Adrenal gland (tissue), 9 donors: ENCODE measurements at regions not wholly inside any gene's neighbourhood (a gene's known extent, or its start where the extent isn't known, plus 50 kb on each side); places are given as distances from the start of the nearest gene placed in this dataset.

ENCODE experiments used
- DNase-seq, 7 donors: peaks; one replicate each; pipeline ENCODE4 v3.0.0-alpha.2; 2019 to 2020
- H3K27ac ChIP-seq, 5 donors: fragments of 200-600 bp; sonication (generic) in 4 of 5; 1 replicate in 3 of 5; 2 replicates in 2 of 5; pipeline versions ENCODE4 v1.5.1 to v1.8.0; 2016 to 2020; ENCODE audit warnings: mild to moderate bottlenecking in 1 of 5
- H3K27me3 ChIP-seq: fragments of 200-600 bp; 2 replicates; pipeline ENCODE4 v1.8.0; 2021
- H3K36me3 ChIP-seq, 2 donors: fragments of 200-600 bp; replicated peaks in 1 of 2; 1 replicate in 1 of 2; 2 replicates in 1 of 2; pipeline versions ENCODE4 v1.5.1 to v1.8.0; 2018 to 2022
- H3K4me1 ChIP-seq, 2 donors: fragments of 200-600 bp; replicated peaks in 1 of 2; 1 replicate in 1 of 2; 2 replicates in 1 of 2; pipeline versions ENCODE4 v1.5.1 to v1.8.0; 2018 to 2021
- H3K4me3 ChIP-seq, 4 donors: fragments of 200-600 bp; sonication (generic) in 3 of 4; one replicate each; pipeline ENCODE4 v1.5.1; 2016 to 2018
- H3K9me3 ChIP-seq, 3 donors: fragments of 200-600 bp; sonication (generic) in 1 of 3; replicated peaks in 1 of 3; 1 replicate in 2 of 3; 2 replicates in 1 of 3; pipeline versions ENCODE4 v1.5.1 to v1.8.0; 2016 to 2021
- POLR2A ChIP-seq, 2 donors: fragments of 450-650 bp; IDR thresholded peaks; one replicate each; pipeline ENCODE4 v1.6.1; 2017; ENCODE audit warnings: antibody characterized with exemption in 2 of 2, mild to moderate bottlenecking in 2 of 2, moderate library complexity in 1 of 2
- WGBS, 4 donors: extraction: QIAGEN DNeasy Blood & Tissue Kit in 2 of 4; methylation state at CpG; one replicate each; pipeline versions ENCODE4 v1.1.5 to v1.1.7; 2013 to 2017; 5-methylcytosine and 5-hydroxymethylcytosine counted together
- intact Hi-C, 2 donors: fragments of 100-400 bp; cut with DNase I; formaldehyde crosslinking; loops; one replicate each; pipeline versions ENCODE4 v1.14.1 to v1.15.0; 2022 to 2023
- TF ChIP-seq, protein P1 (sequence below), 6 experiments: fragments of 450-650 bp in 4 of 6; fragments of 200-600 bp in 2 of 6; sonication (generic) in 1 of 6; IDR thresholded peaks; 1 replicate in 5 of 6; 2 replicates in 1 of 6; pipeline versions ENCODE4 v1.5.1 to v1.8.0; 2016 to 2021; ENCODE audit warnings: antibody characterized with exemption in 6 of 6, mild to moderate bottlenecking in 2 of 6, moderate library complexity in 1 of 6
- donor health status: healthy with polysubstance abuse.
- donor health status: Bipolar disorder and iron deficiency.
- donor health status: DM: yes; HTN: yes; CAD: no.
- donor health status: DM: no; HTN: no; CAD: no.
- donor health status: DM: no; HTN: no; CAD: no.

DNA sequence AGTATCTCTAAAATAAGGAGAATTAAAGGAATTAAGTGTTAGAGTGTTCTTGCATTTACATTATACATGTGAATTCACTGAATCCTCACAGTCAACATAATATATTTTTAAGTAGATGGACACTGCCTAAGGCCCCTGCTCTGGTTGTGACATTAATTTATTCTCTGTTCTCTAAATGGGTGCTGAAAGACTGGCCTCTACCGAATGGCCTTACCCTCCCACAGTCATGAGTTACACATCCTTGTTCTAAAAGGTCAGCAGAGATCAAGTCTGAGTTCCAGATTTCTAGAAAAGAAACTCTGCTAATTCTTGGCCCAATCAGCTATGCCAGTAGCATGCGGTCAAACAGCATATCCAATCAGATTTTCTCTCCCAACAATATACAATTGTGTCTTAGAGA lies 193.2 kb downstream of the TM2D1 start:
- H3K27me3 ChIP-seq = no peaks in the 10 kb centered on the region
- H3K9me3 ChIP-seq = no peaks in the 10 kb centered on the region
- no peak for DNase-seq
- H3K4me1 ChIP-seq = no peaks in the 10 kb centered on the region
- 58 to 69% (median 66%) methylated on average over 2 of the region's 2 CpGs for WGBS, 4 donors
- no peaks in the 10 kb centered on the region for H3K36me3 ChIP-seq
- intact Hi-C loops = no loop called here
- no peak overlapping the region for H3K27ac ChIP-seq
- H3K4me3 ChIP-seq = no peak overlapping the region
- TF ChIP-seq POLR2A (IDR thresholded peaks at IDR 0.05) = no peak
- TF ChIP-seq, protein P1, sequence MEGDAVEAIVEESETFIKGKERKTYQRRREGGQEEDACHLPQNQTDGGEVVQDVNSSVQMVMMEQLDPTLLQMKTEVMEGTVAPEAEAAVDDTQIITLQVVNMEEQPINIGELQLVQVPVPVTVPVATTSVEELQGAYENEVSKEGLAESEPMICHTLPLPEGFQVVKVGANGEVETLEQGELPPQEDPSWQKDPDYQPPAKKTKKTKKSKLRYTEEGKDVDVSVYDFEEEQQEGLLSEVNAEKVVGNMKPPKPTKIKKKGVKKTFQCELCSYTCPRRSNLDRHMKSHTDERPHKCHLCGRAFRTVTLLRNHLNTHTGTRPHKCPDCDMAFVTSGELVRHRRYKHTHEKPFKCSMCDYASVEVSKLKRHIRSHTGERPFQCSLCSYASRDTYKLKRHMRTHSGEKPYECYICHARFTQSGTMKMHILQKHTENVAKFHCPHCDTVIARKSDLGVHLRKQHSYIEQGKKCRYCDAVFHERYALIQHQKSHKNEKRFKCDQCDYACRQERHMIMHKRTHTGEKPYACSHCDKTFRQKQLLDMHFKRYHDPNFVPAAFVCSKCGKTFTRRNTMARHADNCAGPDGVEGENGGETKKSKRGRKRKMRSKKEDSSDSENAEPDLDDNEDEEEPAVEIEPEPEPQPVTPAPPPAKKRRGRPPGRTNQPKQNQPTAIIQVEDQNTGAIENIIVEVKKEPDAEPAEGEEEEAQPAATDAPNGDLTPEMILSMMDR (IDR thresholded peaks at IDR 0.05) = no peak

DNA sequence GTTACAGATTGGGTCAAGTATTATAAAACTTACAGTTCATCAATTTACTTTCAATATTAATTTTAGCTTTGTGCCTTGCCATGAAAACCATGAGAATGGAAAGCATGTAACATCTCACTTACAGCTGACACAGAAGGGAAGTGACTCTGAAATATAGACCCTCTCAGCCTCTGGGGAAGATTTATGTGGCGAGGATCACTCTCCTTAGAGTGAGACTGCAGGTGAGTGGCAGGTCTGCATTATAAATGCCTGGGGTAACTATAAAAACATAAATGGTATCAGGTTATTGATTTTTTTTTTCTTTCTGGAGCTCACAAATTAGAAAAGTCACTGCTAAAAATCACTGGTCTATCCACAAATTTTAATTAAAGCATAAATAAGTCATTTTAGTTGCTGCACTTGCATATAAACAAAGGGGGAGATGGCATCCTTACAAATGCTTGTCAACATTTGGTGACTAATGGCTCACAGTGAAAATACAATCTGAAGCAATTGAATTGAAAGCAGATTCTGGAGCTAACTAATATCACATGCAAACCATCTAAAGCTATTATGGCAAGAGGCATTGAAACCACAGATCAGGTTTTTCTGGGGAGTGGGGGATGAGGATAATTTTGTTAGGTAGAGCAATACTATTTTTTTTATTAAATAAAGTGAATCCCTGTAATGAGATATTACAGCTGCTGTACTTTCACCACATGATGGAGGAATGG lies 200.9 kb downstream of the TM2D1 start:
- H3K36me3 ChIP-seq = no peaks in the 10 kb centered on the region
- TF ChIP-seq POLR2A (IDR thresholded peaks at IDR 0.05) = no peak
- TF ChIP-seq, protein P1 (IDR thresholded peaks at IDR 0.05) = no peak
- 67 to 92% (median 76%) methylated on average over 1 of the region's 1 CpG for WGBS, 4 donors
- no peaks in the 10 kb centered on the region for H3K9me3 ChIP-seq
- H3K4me1 ChIP-seq = no peaks in the 10 kb centered on the region
- intact Hi-C loops = no loop called here
- no peak for DNase-seq
- no peaks in the 10 kb centered on the region for H3K27me3 ChIP-seq
- H3K4me3 ChIP-seq = no peak overlapping the region
- H3K27ac ChIP-seq = no peak overlapping the region

DNA sequence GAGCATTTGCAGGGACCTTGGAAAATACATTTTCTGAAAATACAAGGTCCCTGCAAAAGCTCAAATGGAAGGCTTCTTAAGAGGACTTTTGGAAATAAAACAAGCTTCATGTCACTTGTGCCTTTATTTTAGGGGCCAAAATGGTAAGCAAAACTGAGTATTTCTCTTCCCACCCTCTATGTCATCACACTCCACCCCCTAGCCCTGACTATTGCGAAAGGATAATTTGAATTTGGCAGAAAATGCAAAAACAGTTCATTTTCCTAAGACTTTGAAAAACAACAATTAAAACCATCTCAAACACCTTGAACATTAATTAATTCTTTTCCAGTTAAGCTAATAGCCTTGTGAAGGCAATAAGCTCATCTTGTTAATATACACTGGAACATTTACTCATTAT lies 201.7 kb downstream of the TM2D1 start:
- intact Hi-C loops = no loop called here
- TF ChIP-seq, protein P1 (IDR thresholded peaks at IDR 0.05) = no peak
- TF ChIP-seq POLR2A (IDR thresholded peaks at IDR 0.05) = no peak
- 79 to 83% (median 81%) methylated on average over 1 of the region's 1 CpG for WGBS, 4 donors
- Histone ChIP-seq H3K9me3 (no peaks in the 10 kb centered on the region), H3K4me1 (no peaks in the 10 kb centered on the region), H3K4me3 (no peak overlapping the region), H3K27ac (no peak overlapping the region), H3K27me3 (no peaks in the 10 kb centered on the region), H3K36me3 (no peaks in the 10 kb centered on the region)
- no peak for DNase-seq

DNA sequence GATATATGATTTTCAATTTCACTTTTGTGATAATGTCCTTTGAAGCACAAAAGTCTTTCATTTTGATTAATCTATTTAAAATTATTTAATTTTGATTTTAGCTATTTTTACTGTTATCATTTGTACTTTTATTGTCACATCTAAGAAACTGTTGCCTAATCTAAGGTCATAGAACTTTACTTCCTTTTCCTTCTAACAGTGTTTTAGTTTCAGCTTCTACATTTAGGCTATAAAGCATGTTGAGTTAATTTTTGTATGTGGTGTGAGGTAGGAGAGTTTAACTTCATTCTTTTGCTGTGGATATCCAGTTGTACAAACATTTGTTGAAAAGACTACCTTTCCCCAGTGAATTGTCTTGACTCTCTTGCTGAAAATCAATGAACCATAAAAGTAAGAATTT lies 204.5 kb downstream of the TM2D1 start:
- no peak for TF ChIP-seq POLR2A (IDR thresholded peaks at IDR 0.05)
- Histone ChIP-seq H3K4me3 (no peak overlapping the region), H3K4me1 (no peaks in the 10 kb centered on the region), H3K27ac (no peak overlapping the region), H3K9me3 (no peaks in the 10 kb centered on the region), H3K36me3 (no peaks in the 10 kb centered on the region), H3K27me3 (no peaks in the 10 kb centered on the region)
- intact Hi-C loops = no loop called here
- DNase-seq = no peak

DNA sequence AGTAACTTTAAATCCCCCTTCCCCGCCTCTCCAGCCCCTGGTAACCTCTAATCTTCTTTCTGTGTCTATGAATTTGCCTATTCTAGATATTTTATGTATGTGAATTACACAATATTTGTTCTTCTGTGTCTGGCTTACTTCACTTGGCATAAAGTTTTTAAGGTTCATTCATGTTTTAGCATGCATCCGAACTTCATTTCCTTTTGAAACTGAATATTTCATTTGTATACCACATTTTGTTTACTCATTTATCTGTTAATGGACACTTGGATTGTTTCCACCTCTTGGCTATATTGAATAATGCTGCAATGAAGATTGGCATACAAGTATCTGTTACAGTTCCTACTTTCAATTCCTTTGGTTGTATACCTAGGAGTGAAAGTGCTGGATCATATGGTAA lies 205.3 kb downstream of the TM2D1 start:
- no peak overlapping the region for H3K4me3 ChIP-seq
- no peak for DNase-seq
- intact Hi-C loops = no loop called here
- no peaks in the 10 kb centered on the region for H3K36me3 ChIP-seq
- no peak overlapping the region for H3K27ac ChIP-seq
- no peak for TF ChIP-seq POLR2A (IDR thresholded peaks at IDR 0.05)
- TF ChIP-seq, protein P1 (IDR thresholded peaks at IDR 0.05) = no peak
- no peaks in the 10 kb centered on the region for H3K4me1 ChIP-seq
- no peaks in the 10 kb centered on the region for H3K27me3 ChIP-seq
- no peaks in the 10 kb centered on the region for H3K9me3 ChIP-seq
- 79 to 82% (median 80%) methylated on average over 2 of the region's 2 CpGs for WGBS, 4 donors
